ENCODE measurements at regions not wholly inside any gene's neighbourhood (a gene's known extent, or its start where the extent isn't known, plus 50 kb on each side); places are given as distances from the start of the nearest gene placed in this dataset.

DNA sequence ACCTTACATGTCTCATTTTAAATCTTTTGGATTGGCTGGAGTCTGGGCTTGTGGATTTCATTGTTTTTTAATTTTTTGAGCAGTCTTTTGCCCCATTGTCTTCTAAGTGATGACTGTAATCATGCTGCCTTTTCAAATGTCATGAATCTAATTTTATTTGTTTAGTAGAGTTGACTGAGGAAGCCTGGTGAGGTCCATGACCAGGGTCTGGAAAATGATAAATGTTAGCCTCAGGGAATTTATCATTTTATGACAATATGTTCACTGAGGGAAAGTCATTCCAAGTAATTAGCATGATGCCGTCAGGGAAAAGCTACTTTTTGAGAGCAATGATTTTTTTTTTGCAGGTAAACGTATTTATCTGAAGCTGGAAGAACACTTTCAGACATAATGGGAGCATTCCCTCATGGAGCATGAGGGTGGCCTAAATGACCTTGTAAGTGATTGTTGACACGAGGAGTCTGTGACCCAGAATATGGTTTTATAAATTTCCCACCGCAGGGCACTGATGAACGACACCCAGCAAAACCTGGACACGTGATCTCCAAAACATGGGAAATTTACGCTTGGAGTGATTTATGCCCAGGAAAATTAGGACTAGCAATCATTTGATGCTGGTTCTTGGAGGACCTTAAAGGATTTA, 155.3 kb upstream of the NABP1 start:
- no CpG with 5 or more reads among the region's 7 CpGs for WGBS, 2 donors (ENCODE audit: extremely low coverage in 2 of 2, insufficient read length in 2 of 2, insufficient replicate concordance in 1 of 2)

DNA sequence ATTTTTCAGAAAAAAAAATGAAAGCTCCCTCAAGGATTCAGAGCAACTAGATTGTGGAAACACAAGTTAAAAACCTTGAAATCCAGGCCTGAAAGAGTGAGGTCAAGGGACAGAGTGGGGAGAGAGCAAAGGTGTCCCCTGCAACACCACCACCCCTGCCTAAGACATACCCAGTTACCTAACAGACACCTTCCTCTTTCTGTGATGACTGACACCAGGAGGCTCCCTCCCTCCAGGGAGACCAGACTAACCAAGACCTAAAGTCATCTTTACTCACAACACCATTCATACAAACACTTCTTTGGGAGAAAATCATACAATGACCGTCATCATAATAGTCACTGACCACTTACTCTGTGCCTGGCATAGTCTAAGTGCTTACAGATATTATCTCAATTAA, 151.8 kb upstream of the NABP1 start:
- no peak for DNase-seq (ENCODE audit: low spot score)
- Histone ChIP-seq H3K79me1 (ENCODE audit: low read depth, low read length) (no peaks in the 10 kb centered on the region), H3K4me2 (ENCODE audit: insufficient read depth, low read length, poor library complexity, severe bottlenecking) (no peak overlapping the region), H3K23ac (ENCODE audit: low read depth, low read length, poor library complexity) (no peak overlapping the region), H3K36me3 (replicated peaks in 1 of 2; ENCODE audit: control insufficient read depth in 2 of 2, insufficient read depth in 2 of 2, low read length in 2 of 2) (no peaks in the 10 kb centered on the region), H3K4ac (ENCODE audit: low read length) (no peak overlapping the region), H3K27me3 (ENCODE audit: control insufficient read depth in 3 of 3, insufficient read depth in 3 of 3, low read depth in 1 of 3, low read length in 3 of 3) (no peaks in the 10 kb centered on the region), H3K4me1 (ENCODE audit: control insufficient read depth in 2 of 2, insufficient read depth in 1 of 2, low read depth in 1 of 2, low read length in 2 of 2) (no peaks in the 10 kb centered on the region), H2AK5ac (ENCODE audit: low read depth, low read length) (no peak overlapping the region), H3K9me3 (replicated peaks in 1 of 2; ENCODE audit: control insufficient read depth in 2 of 2, insufficient read depth in 1 of 2, low read depth in 1 of 2, low read length in 2 of 2) (no peaks in the 10 kb centered on the region), H3K14ac (ENCODE audit: low read length) (no peak overlapping the region), H2BK120ac (ENCODE audit: low read depth, low read length) (no peak overlapping the region), H2AFZ (ENCODE audit: low read length) (no peak overlapping the region), H3K9ac (ENCODE audit: low read depth, low read length, poor library complexity) (no peak overlapping the region), H4K8ac (ENCODE audit: low read depth, low read length) (no peak overlapping the region), H4K91ac (ENCODE audit: low read depth, low read length, poor library complexity) (no peak overlapping the region), H3K27ac (replicated peaks; ENCODE audit: low read length) (no peak overlapping the region), H2BK5ac (ENCODE audit: low read length) (no peak overlapping the region), H2BK15ac (ENCODE audit: low read length) (no peak overlapping the region), H2BK12ac (ENCODE audit: low read length) (no peak overlapping the region), H3K4me3 (ENCODE audit: low read length in 2 of 2) (no peak overlapping the region), H3K18ac (ENCODE audit: low read length) (no peak overlapping the region)
- no CpG with 5 or more reads among the region's 1 CpG for WGBS, 2 donors (ENCODE audit: extremely low coverage in 2 of 2, insufficient read length in 2 of 2, insufficient replicate concordance in 1 of 2)

More for the DNA sequence above, 155.3 kb upstream of the NABP1 start:
- Histone ChIP-seq H2BK5ac (ENCODE audit: low read length) (no peak overlapping the region), H3K4me2 (ENCODE audit: insufficient read depth, low read length, poor library complexity, severe bottlenecking) (no peak overlapping the region), H2AK5ac (ENCODE audit: low read depth, low read length) (no peak overlapping the region), H3K23ac (ENCODE audit: low read depth, low read length, poor library complexity) (no peak overlapping the region), H3K79me1 (ENCODE audit: low read depth, low read length) (no peaks in the 10 kb centered on the region), H3K9ac (ENCODE audit: low read depth, low read length, poor library complexity) (no peak overlapping the region), H3K4me3 (ENCODE audit: low read length in 2 of 2) (no peak overlapping the region), H3K36me3 (replicated peaks in 1 of 2; ENCODE audit: control insufficient read depth in 2 of 2, insufficient read depth in 2 of 2, low read length in 2 of 2) (no peaks in the 10 kb centered on the region), H4K91ac (ENCODE audit: low read depth, low read length, poor library complexity) (no peak overlapping the region), H2BK120ac (ENCODE audit: low read depth, low read length) (no peak overlapping the region), H3K14ac (ENCODE audit: low read length) (no peak overlapping the region), H3K27me3 (ENCODE audit: control insufficient read depth in 3 of 3, insufficient read depth in 3 of 3, low read depth in 1 of 3, low read length in 3 of 3) (no peaks in the 10 kb centered on the region), H4K8ac (ENCODE audit: low read depth, low read length) (no peak overlapping the region), H3K18ac (ENCODE audit: low read length) (no peak overlapping the region), H3K4ac (ENCODE audit: low read length) (no peak overlapping the region), H2BK15ac (ENCODE audit: low read length) (no peak overlapping the region), H3K27ac (replicated peaks; ENCODE audit: low read length) (no peak overlapping the region), H3K9me3 (replicated peaks in 1 of 2; ENCODE audit: control insufficient read depth in 2 of 2, insufficient read depth in 1 of 2, low read depth in 1 of 2, low read length in 2 of 2) (no peaks in the 10 kb centered on the region), H2BK12ac (ENCODE audit: low read length) (no peak overlapping the region), H3K4me1 (ENCODE audit: control insufficient read depth in 2 of 2, insufficient read depth in 1 of 2, low read depth in 1 of 2, low read length in 2 of 2) (no peaks in the 10 kb centered on the region), H2AFZ (ENCODE audit: low read length) (no peak overlapping the region)
- DNase-seq (ENCODE audit: low spot score): no peak

DNA sequence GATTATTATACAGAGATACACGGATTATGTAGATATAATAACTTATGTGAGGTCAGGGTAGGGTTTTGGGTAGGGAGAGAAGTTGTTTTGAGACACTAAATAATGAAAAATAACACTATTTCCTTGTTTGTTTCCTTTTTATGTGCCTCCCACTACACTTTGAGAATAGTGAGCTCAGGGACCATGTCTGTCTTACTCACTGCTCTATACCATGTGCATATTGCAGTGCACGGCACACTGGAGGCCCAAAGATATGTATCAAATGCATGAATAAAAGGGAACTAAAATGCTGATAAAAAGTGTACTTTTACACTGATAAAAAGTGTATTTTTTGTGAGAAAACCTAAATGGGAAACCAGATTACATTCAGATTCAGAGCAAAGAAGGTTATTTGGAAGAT, 151.4 kb upstream of the NABP1 start:
- Histone ChIP-seq H2BK15ac (ENCODE audit: low read length) (no peak overlapping the region), H2BK120ac (ENCODE audit: low read depth, low read length) (no peak overlapping the region), H3K4me3 (ENCODE audit: low read length in 2 of 2) (no peak overlapping the region), H3K9ac (ENCODE audit: low read depth, low read length, poor library complexity) (no peak overlapping the region), H3K4me2 (ENCODE audit: insufficient read depth, low read length, poor library complexity, severe bottlenecking) (no peak overlapping the region), H2AK5ac (ENCODE audit: low read depth, low read length) (no peak overlapping the region), H2AFZ (ENCODE audit: low read length) (no peak overlapping the region), H3K18ac (ENCODE audit: low read length) (no peak overlapping the region), H3K79me1 (ENCODE audit: low read depth, low read length) (no peaks in the 10 kb centered on the region), H3K27me3 (ENCODE audit: control insufficient read depth in 3 of 3, insufficient read depth in 3 of 3, low read depth in 1 of 3, low read length in 3 of 3) (no peaks in the 10 kb centered on the region), H4K8ac (ENCODE audit: low read depth, low read length) (no peak overlapping the region), H4K91ac (ENCODE audit: low read depth, low read length, poor library complexity) (no peak overlapping the region), H3K36me3 (replicated peaks in 1 of 2; ENCODE audit: control insufficient read depth in 2 of 2, insufficient read depth in 2 of 2, low read length in 2 of 2) (no peaks in the 10 kb centered on the region), H3K9me3 (replicated peaks in 1 of 2; ENCODE audit: control insufficient read depth in 2 of 2, insufficient read depth in 1 of 2, low read depth in 1 of 2, low read length in 2 of 2) (no peaks in the 10 kb centered on the region), H3K4me1 (ENCODE audit: control insufficient read depth in 2 of 2, insufficient read depth in 1 of 2, low read depth in 1 of 2, low read length in 2 of 2) (no peaks in the 10 kb centered on the region), H3K27ac (replicated peaks; ENCODE audit: low read length) (no peak overlapping the region), H2BK12ac (ENCODE audit: low read length) (no peak overlapping the region), H3K14ac (ENCODE audit: low read length) (no peak overlapping the region), H2BK5ac (ENCODE audit: low read length) (no peak overlapping the region), H3K4ac (ENCODE audit: low read length) (no peak overlapping the region), H3K23ac (ENCODE audit: low read depth, low read length, poor library complexity) (no peak overlapping the region)
- DNase-seq (ENCODE audit: low spot score): no peak
- WGBS, 2 donors (ENCODE audit: extremely low coverage in 2 of 2, insufficient read length in 2 of 2, insufficient replicate concordance in 1 of 2): no CpG with 5 or more reads among the region's 2 CpGs

DNA sequence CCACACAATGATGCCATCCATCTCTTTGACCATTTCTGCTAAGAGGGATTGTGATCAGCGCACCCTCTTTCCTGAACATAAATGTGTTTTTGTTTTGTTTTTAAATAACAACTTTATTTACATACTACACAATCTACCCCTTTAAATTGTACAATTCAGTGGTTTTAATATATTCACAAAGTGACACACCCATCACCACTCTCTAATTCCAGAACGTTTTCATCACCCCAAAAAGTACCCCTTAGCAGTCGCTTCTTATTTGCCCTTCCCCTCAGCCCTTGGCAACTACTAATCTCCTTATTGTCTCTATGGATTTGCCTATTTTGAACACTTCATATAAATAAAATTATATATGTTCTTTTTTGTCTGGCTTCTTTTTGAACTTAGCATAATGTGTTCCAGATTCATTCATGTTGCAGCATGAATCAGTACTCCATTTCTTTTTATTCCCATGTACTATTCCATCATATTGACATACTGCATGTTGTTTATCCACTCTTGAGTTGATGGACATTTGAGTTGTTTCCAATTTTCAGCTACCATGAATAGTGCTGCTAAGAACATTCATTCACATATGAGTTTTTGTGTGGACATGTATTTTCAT, 150.9 kb upstream of the NABP1 start:
- no peak overlapping the region for H3K18ac ChIP-seq (ENCODE audit: low read length)
- H3K9me3 ChIP-seq (replicated peaks in 1 of 2; ENCODE audit: control insufficient read depth in 2 of 2, insufficient read depth in 1 of 2, low read depth in 1 of 2, low read length in 2 of 2): no peaks in the 10 kb centered on the region
- H3K27ac ChIP-seq (replicated peaks; ENCODE audit: low read length): no peak overlapping the region
- H2AK5ac ChIP-seq (ENCODE audit: low read depth, low read length): no peak overlapping the region
- no peaks in the 10 kb centered on the region for H3K79me1 ChIP-seq (ENCODE audit: low read depth, low read length)
- H4K8ac ChIP-seq (ENCODE audit: low read depth, low read length): no peak overlapping the region
- no peak overlapping the region for H3K4me3 ChIP-seq (ENCODE audit: low read length in 2 of 2)
- no peak overlapping the region for H3K23ac ChIP-seq (ENCODE audit: low read depth, low read length, poor library complexity)
- no peak overlapping the region for H3K4ac ChIP-seq (ENCODE audit: low read length)
- no peaks in the 10 kb centered on the region for H3K4me1 ChIP-seq (ENCODE audit: control insufficient read depth in 2 of 2, insufficient read depth in 1 of 2, low read depth in 1 of 2, low read length in 2 of 2)
- H3K36me3 ChIP-seq (replicated peaks in 1 of 2; ENCODE audit: control insufficient read depth in 2 of 2, insufficient read depth in 2 of 2, low read length in 2 of 2): no peaks in the 10 kb centered on the region
- H3K4me2 ChIP-seq (ENCODE audit: insufficient read depth, low read length, poor library complexity, severe bottlenecking): no peak overlapping the region
- no peak overlapping the region for H2BK12ac ChIP-seq (ENCODE audit: low read length)
- no peak overlapping the region for H3K9ac ChIP-seq (ENCODE audit: low read depth, low read length, poor library complexity)
- H3K14ac ChIP-seq (ENCODE audit: low read length): no peak overlapping the region
- DNase-seq (ENCODE audit: low spot score): no peak
- no peak overlapping the region for H2BK15ac ChIP-seq (ENCODE audit: low read length)
- H4K91ac ChIP-seq (ENCODE audit: low read depth, low read length, poor library complexity): no peak overlapping the region
- no peak overlapping the region for H2AFZ ChIP-seq (ENCODE audit: low read length)
- no CpG with 5 or more reads among the region's 3 CpGs for WGBS, 2 donors (ENCODE audit: extremely low coverage in 2 of 2, insufficient read length in 2 of 2, insufficient replicate concordance in 1 of 2)
- no peak overlapping the region for H2BK120ac ChIP-seq (ENCODE audit: low read depth, low read length)
- H2BK5ac ChIP-seq (ENCODE audit: low read length): no peak overlapping the region
- no peaks in the 10 kb centered on the region for H3K27me3 ChIP-seq (ENCODE audit: control insufficient read depth in 3 of 3, insufficient read depth in 3 of 3, low read depth in 1 of 3, low read length in 3 of 3)
